Activated naive CD8-positive, alpha-beta T cell treated with anti-CD3 and anti-CD28 coated beads for 36 hours (primary cell): ENCODE measurements at regions not wholly inside any gene's neighbourhood (a gene's known extent, or its start where the extent isn't known, plus 50 kb on each side); places are given as distances from the start of the nearest gene placed in this dataset.

ENCODE experiments used
- DNase-seq: peaks from one replicate; pipeline ENCODE4 v3.0.0; 2021
- H3K27ac Mint-ChIP-seq: one replicate; pipeline ENCODE4 v1.8.0; 2022; ENCODE audit warnings: mild to moderate bottlenecking, moderate library complexity, mixed read lengths
- H3K27me3 Mint-ChIP-seq: one replicate; pipeline ENCODE4 v1.8.0; 2022; ENCODE audit warnings: mild to moderate bottlenecking, mixed read lengths
- H3K36me3 Mint-ChIP-seq: one replicate; pipeline ENCODE4 v1.8.0; 2021; ENCODE audit warnings: mild to moderate bottlenecking, mixed read lengths
- H3K4me1 Mint-ChIP-seq: one replicate; pipeline ENCODE4 v1.8.0; 2021; ENCODE audit warnings: mixed read lengths
- H3K4me3 Mint-ChIP-seq: one replicate; pipeline ENCODE4 v1.8.0; 2022; ENCODE audit warnings: mild to moderate bottlenecking, moderate library complexity, mixed read lengths
- H3K9me3 Mint-ChIP-seq: one replicate; pipeline ENCODE4 v1.8.0; 2022; ENCODE audit warnings: mixed read lengths

DNA sequence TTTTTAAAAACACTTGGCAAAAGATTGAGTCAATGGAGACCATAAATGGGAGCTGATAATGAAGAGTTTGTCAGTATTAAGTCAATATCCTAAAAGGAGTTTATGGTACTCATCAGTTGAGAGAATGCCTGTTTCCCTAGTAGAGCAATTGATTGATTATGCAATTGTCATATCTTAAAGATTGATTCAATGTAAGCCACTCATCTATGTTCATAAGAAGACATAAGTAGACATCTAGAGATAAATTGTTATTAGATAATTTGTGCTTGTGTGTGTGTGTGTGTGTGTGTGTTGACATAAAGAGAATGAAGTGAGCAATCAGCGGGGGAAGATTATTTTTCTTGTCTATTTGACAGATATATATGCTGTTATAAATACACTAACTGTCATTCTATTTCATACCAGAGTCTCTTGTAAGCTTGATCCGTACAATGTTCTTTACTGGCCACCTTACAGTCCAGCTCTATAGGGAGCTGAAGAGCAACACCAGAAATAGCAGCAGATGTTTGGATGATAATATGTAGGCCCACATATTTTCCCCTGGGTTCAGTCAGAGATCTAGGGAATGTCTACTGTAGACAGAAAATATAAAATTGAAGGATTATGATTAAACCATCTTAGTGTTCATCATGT lies 848.6 kb upstream of the EPHA6 start:
- H3K27me3 Mint-ChIP-seq, result no peaks in the 10 kb centered on the region
- H3K36me3 Mint-ChIP-seq, result no peaks in the 10 kb centered on the region
- no peak overlapping the region for H3K27ac Mint-ChIP-seq
- no peak for DNase-seq
- no peak overlapping the region for H3K4me3 Mint-ChIP-seq
- no peaks in the 10 kb centered on the region for H3K4me1 Mint-ChIP-seq
- H3K9me3 Mint-ChIP-seq, result peaks cover 3% of the 10 kb centered on the region

DNA sequence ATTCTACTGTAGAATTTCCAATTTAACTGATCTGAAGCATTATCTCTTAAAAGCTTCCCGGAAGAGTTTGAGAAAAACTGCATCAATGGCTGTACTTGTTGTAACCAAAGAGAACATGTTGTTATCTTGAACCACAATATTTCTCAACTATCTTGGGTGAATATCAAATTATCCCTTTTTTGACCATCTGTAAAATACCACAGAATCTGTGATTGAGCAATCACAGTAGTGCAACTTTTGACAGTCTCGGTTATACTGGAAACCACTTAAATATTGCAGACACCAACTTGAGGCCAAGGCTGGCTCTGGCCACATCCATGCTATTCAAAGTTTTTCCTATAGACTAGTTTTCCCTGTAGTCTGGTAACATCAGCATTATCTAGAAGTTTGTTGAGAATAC lies 842.8 kb upstream of the EPHA6 start:
- Mint-ChIP-seq H3K27ac (no peak overlapping the region), H3K9me3 (peaks cover 1% of the 10 kb centered on the region), H3K27me3 (no peaks in the 10 kb centered on the region), H3K4me3 (no peak overlapping the region), H3K4me1 (no peaks in the 10 kb centered on the region), H3K36me3 (no peaks in the 10 kb centered on the region)
- DNase-seq, result no peak

GRCh38 chr3:95994338-95994737 lies 820.1 kb upstream of the EPHA6 start:
- peaks cover 7% of the 10 kb centered on the region for H3K9me3 Mint-ChIP-seq
- no peaks in the 10 kb centered on the region for H3K27me3 Mint-ChIP-seq
- no peaks in the 10 kb centered on the region for H3K4me1 Mint-ChIP-seq
- no peak overlapping the region for H3K4me3 Mint-ChIP-seq
- H3K36me3 Mint-ChIP-seq, result no peaks in the 10 kb centered on the region
- DNase-seq, result no peak
- no peak overlapping the region for H3K27ac Mint-ChIP-seq

GRCh38 chr3:96000966-96001365 lies 813.4 kb upstream of the EPHA6 start:
- no peak overlapping the region for H3K4me3 Mint-ChIP-seq
- H3K4me1 Mint-ChIP-seq, result no peaks in the 10 kb centered on the region
- no peak overlapping the region for H3K27ac Mint-ChIP-seq
- H3K27me3 Mint-ChIP-seq, result no peaks in the 10 kb centered on the region
- DNase-seq, result no peak
- no peaks in the 10 kb centered on the region for H3K36me3 Mint-ChIP-seq
- H3K9me3 Mint-ChIP-seq, result peaks cover 3% of the 10 kb centered on the region

GRCh38 chr3:96007650-96008195 lies 806.7 kb upstream of the EPHA6 start:
- no peaks in the 10 kb centered on the region for H3K9me3 Mint-ChIP-seq
- DNase-seq, result no peak
- no peak overlapping the region for H3K27ac Mint-ChIP-seq
- no peak overlapping the region for H3K4me3 Mint-ChIP-seq
- no peaks in the 10 kb centered on the region for H3K27me3 Mint-ChIP-seq
- no peaks in the 10 kb centered on the region for H3K4me1 Mint-ChIP-seq
- no peaks in the 10 kb centered on the region for H3K36me3 Mint-ChIP-seq

DNA sequence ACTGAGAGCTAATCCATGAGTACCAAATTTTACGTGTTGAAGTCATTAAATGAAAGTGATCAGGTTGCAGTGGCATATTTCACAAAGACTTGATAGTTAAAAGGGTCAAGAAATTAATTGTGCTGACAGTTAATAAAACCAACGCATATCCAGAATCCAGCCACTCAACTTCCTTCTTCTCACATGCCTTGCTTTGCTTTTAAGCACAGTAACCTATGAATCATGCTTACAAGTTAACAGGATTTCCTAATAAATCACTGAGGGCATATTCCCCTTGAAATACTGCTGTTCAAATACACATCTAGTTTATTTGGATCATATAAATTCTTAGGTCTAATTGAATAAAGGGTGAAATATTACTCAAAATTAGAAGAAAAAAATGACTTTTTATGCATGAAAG lies 801.5 kb upstream of the EPHA6 start:
- no peaks in the 10 kb centered on the region for H3K4me1 Mint-ChIP-seq
- H3K36me3 Mint-ChIP-seq, result no peaks in the 10 kb centered on the region
- no peak overlapping the region for H3K27ac Mint-ChIP-seq
- no peaks in the 10 kb centered on the region for H3K27me3 Mint-ChIP-seq
- no peak for DNase-seq
- H3K9me3 Mint-ChIP-seq, result no peaks in the 10 kb centered on the region
- H3K4me3 Mint-ChIP-seq, result no peak overlapping the region

GRCh38 chr3:96017556-96017955 lies 796.8 kb upstream of the EPHA6 start:
- H3K27me3 Mint-ChIP-seq, result no peaks in the 10 kb centered on the region
- no peak overlapping the region for H3K27ac Mint-ChIP-seq
- no peaks in the 10 kb centered on the region for H3K9me3 Mint-ChIP-seq
- no peaks in the 10 kb centered on the region for H3K4me1 Mint-ChIP-seq
- no peak for DNase-seq
- H3K36me3 Mint-ChIP-seq, result no peaks in the 10 kb centered on the region
- no peak overlapping the region for H3K4me3 Mint-ChIP-seq

GRCh38 chr3:96022676-96023075 lies 791.7 kb upstream of the EPHA6 start:
- H3K27me3 Mint-ChIP-seq, result no peaks in the 10 kb centered on the region
- no peak overlapping the region for H3K4me3 Mint-ChIP-seq
- no peaks in the 10 kb centered on the region for H3K36me3 Mint-ChIP-seq
- no peak for DNase-seq
- H3K9me3 Mint-ChIP-seq, result no peaks in the 10 kb centered on the region
- no peaks in the 10 kb centered on the region for H3K4me1 Mint-ChIP-seq
- no peak overlapping the region for H3K27ac Mint-ChIP-seq

DNA sequence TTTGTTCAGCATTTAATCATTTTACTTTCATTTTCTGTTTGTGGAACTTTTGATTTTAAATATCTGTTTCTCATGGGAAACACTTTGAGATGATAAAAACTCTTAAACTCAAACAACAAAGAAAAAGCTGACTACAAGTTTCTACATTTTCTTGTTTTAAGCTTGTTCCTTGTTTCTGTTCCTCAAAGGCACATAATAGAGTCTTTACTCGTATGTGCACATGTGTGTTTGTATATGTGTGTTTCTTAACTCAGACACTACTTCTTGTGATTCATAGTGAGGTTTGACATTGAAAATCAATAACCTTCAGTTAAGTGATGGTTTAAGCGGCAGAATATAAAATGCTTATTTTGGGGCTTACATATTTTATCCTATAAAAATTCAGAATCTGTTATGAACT lies 786.7 kb upstream of the EPHA6 start:
- no peaks in the 10 kb centered on the region for H3K27me3 Mint-ChIP-seq
- H3K9me3 Mint-ChIP-seq, result no peaks in the 10 kb centered on the region
- no peak for DNase-seq
- H3K4me3 Mint-ChIP-seq, result no peak overlapping the region
- H3K27ac Mint-ChIP-seq, result no peak overlapping the region
- H3K36me3 Mint-ChIP-seq, result no peaks in the 10 kb centered on the region
- no peaks in the 10 kb centered on the region for H3K4me1 Mint-ChIP-seq

- Mint-ChIP-seq H3K27ac (no peak overlapping the region), H3K4me1 (no peaks in the 10 kb centered on the region)
Measured at GRCh38 chr3:96039632-96040031, 774.8 kb upstream of the EPHA6 start.

DNA sequence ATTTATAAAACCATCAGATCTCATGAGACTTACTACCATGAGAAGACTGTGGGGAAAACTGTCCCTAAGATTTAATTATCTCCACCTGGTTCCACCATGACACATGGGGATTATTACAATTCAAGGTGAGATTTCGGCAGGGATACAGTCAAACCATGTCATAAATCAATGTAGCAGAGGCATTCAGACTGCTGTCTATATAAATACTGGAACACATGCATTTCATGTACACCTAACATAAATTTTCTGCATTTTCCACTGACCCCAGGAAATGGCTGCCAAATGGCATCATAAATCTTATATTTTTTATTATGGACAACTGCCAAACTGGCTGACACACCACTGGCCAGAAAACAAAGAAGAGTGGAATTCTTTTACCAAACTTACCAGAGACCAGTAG lies 755.1 kb upstream of the EPHA6 start:
- no peak overlapping the region for H3K27ac Mint-ChIP-seq
- peaks cover 5% of the 10 kb centered on the region for H3K9me3 Mint-ChIP-seq
- no peaks in the 10 kb centered on the region for H3K4me1 Mint-ChIP-seq
- H3K36me3 Mint-ChIP-seq, result no peaks in the 10 kb centered on the region
- H3K27me3 Mint-ChIP-seq, result no peaks in the 10 kb centered on the region
- no peak overlapping the region for H3K4me3 Mint-ChIP-seq
- no peak for DNase-seq

More at GRCh38 chr3:96039632-96040031, 774.8 kb upstream of the EPHA6 start:
- Mint-ChIP-seq H3K4me3 (no peak overlapping the region), H3K9me3 (peaks cover 3% of the 10 kb centered on the region), H3K27me3 (no peaks in the 10 kb centered on the region), H3K36me3 (no peaks in the 10 kb centered on the region)
- no peak for DNase-seq

GRCh38 chr3:96069065-96069464 lies 745.3 kb upstream of the EPHA6 start:
- Mint-ChIP-seq H3K27ac (no peak overlapping the region), H3K4me3 (no peak overlapping the region), H3K27me3 (no peaks in the 10 kb centered on the region), H3K9me3 (peaks cover 7% of the 10 kb centered on the region), H3K4me1 (no peaks in the 10 kb centered on the region), H3K36me3 (no peaks in the 10 kb centered on the region)
- no peak for DNase-seq

- H3K36me3 Mint-ChIP-seq, result no peaks in the 10 kb centered on the region
- no peak overlapping the region for H3K4me3 Mint-ChIP-seq
- peaks cover 9% of the 10 kb centered on the region for H3K9me3 Mint-ChIP-seq
- no peaks in the 10 kb centered on the region for H3K27me3 Mint-ChIP-seq
- no peak overlapping the region for H3K27ac Mint-ChIP-seq
- no peak for DNase-seq
- H3K4me1 Mint-ChIP-seq, result no peaks in the 10 kb centered on the region
Measured at GRCh38 chr3:96070678-96071077, 743.7 kb upstream of the EPHA6 start.

DNA sequence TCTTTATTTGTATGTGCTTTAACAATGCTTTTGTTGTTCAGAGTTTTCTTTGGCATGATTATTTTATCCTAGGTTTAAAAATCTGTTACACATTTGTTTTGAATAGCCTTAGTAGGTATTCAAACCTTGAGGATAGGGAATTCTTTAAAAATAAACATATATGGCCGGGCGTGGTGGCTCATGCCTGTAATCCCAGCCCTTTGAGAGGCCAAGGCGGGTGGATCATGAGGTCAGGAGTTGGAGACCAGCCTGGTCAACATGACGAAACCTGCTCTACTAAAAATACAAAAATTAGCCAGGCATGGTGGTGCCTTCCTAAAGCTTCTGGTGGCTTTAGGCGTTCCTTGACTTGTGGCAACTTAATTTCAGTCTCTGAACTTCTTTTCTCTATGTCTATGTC lies 743.3 kb upstream of the EPHA6 start:
- no peak for DNase-seq
- H3K4me1 Mint-ChIP-seq, result no peaks in the 10 kb centered on the region
- no peak overlapping the region for H3K27ac Mint-ChIP-seq
- H3K9me3 Mint-ChIP-seq, result peaks cover 9% of the 10 kb centered on the region
- no peak overlapping the region for H3K4me3 Mint-ChIP-seq
- no peaks in the 10 kb centered on the region for H3K36me3 Mint-ChIP-seq
- H3K27me3 Mint-ChIP-seq, result no peaks in the 10 kb centered on the region

DNA sequence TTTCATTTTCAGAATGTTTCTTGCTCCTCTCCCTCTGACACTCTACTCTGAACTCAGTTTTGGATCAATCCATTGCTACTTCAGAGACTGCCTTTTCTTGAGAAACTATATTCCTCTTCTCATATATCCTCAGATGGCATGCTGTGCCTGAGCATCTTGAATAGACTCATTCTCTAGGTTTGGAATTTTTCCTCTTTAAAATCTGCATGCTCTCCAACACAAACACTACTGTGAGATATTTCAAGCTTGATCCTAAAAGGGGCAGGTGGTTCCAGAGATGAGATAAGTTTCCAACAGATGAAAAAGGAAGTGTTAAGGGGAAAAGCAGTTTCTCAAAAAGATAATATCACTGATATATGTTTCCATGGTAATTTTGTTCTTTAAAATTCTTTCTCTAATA lies 742.2 kb upstream of the EPHA6 start:
- Mint-ChIP-seq H3K36me3 (no peaks in the 10 kb centered on the region), H3K4me3 (no peak overlapping the region), H3K27me3 (no peaks in the 10 kb centered on the region), H3K4me1 (no peaks in the 10 kb centered on the region), H3K9me3 (peaks cover 9% of the 10 kb centered on the region), H3K27ac (no peak overlapping the region)
- no peak for DNase-seq

DNA sequence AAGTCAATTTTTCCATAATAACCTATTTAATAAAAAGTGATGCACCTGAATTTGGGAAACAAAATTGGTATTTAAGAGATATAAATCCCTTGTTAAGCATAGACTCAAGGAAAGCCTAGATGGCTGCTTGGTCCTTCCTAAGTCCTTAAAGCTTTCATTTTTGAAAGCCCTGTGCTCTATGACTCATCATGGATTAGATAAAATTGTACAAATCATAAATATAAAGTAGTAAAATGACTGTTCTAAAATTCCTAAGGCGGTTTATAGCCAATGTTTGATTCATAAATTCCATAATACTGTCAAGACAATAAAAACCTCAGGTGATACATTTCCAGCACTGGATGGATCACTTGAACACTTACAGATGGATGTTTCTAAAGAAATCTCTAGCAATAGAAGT lies 730.8 kb upstream of the EPHA6 start:
- Mint-ChIP-seq H3K27me3 (no peaks in the 10 kb centered on the region), H3K27ac (no peak overlapping the region), H3K9me3 (peaks cover 1% of the 10 kb centered on the region), H3K4me1 (no peaks in the 10 kb centered on the region), H3K36me3 (no peaks in the 10 kb centered on the region), H3K4me3 (no peak overlapping the region)
- DNase-seq, result no peak
